ENCODE measurements at regions not wholly inside any gene's neighbourhood (a gene's known extent, or its start where the extent isn't known, plus 50 kb on each side); places are given as distances from the start of the nearest gene placed in this dataset.

- POLR2A ChIA-PET = interaction anchor here (1.5 kb wide), 1 partner anchor 9 kb away, joined by 11 read pairs; no protein-coding TSS in a partner anchor
- no peaks in the 10 kb centered on the region for H3K4me1 ChIP-seq (ENCODE audit: control insufficient read depth, insufficient read depth, low read length)
- no peak for ATAC-seq
Measured at GRCh38 chr1:83490988-83491387, 507.9 kb downstream of the TTLL7 start.

More at GRCh38 chr1:83490988-83491387, 507.9 kb downstream of the TTLL7 start:
- BruUV-seq (replicated peaks) = no TSS peak
- RAD21 ChIA-PET (ENCODE audit: unreplicated experiment) = interaction anchor here (2.5 kb wide), 1 partner anchor 11 kb away, joined by 7 read pairs; no protein-coding TSS in a partner anchor
- Histone ChIP-seq H4K20me1 (ENCODE audit: control insufficient read depth, insufficient read depth) (no peaks in the 10 kb centered on the region), H3K79me2 (ENCODE audit: control insufficient read depth, insufficient read depth, low read length) (no peaks in the 10 kb centered on the region), H3K4me3 (no peak overlapping the region), H3K36me3 (ENCODE audit: control insufficient read depth in 2 of 2, insufficient read depth in 2 of 2, low read length in 1 of 2) (no peaks in the 10 kb centered on the region), H3K27me3 (replicated peaks in 1 of 2; ENCODE audit: control insufficient read depth in 2 of 2, insufficient read depth in 2 of 2, low read length in 1 of 2) (no peaks in the 10 kb centered on the region), H3K9me3 (replicated peaks; ENCODE audit: control insufficient read depth, insufficient read depth, low read length) (peaks cover 2% of the 10 kb centered on the region), H3K4me2 (ENCODE audit: control insufficient read depth, insufficient read depth) (no peak overlapping the region), H3K27ac (ENCODE audit: control insufficient read depth, insufficient read depth) (no peak overlapping the region; the same call in 1 of the 2 replicates), H2AFZ (ENCODE audit: control insufficient read depth, low read depth, low read length) (no peak overlapping the region; the same call in 1 of the 2 replicates), H3K9ac (ENCODE audit: control insufficient read depth, insufficient read depth, low read length) (no peak overlapping the region)
- in situ Hi-C loops (cut with MboI) = no loop called here
- DNase-seq (ENCODE audit: low read depth, low spot score) (no peak), FAIRE-seq (no peak)
- TF ChIP-seq MTA3 (IDR thresholded peaks at IDR 0.05; ENCODE audit: borderline replicate concordance, low read length) (no peak), ZSCAN29 (IDR thresholded peaks at IDR 0.05) (no peak), CREB1 (IDR thresholded peaks at IDR 0.05; ENCODE audit: low read depth) (no peak), EED (IDR thresholded peaks at IDR 0.05; ENCODE audit: low read depth) (no peak), GABPA (IDR thresholded peaks at IDR 0.05; ENCODE audit: low read depth) (no peak), CUX1 (IDR thresholded peaks at IDR 0.05; ENCODE audit: insufficient replicate concordance, low read depth, low read length) (no peak), JUND (IDR thresholded peaks at IDR 0.05; ENCODE audit: low read depth, low read length) (no peak), ATF3 (IDR thresholded peaks at IDR 0.05; ENCODE audit: borderline replicate concordance, extremely low read depth, low read depth, low read length) (no peak), CHD2 (IDR thresholded peaks at IDR 0.05; ENCODE audit: borderline replicate concordance, low read depth, low read length) (no peak), EGR1 (IDR thresholded peaks at IDR 0.05; ENCODE audit: borderline replicate concordance in 1 of 2, low read depth in 2 of 2, low read length in 2 of 2) (no peak), HDAC2 (IDR thresholded peaks at IDR 0.05) (no peak), NRF1 (conservative IDR thresholded peaks at IDR 0.05; ENCODE audit: low read depth, low read length) (no peak), BCL3 (IDR thresholded peaks at IDR 0.05; ENCODE audit: borderline replicate concordance, insufficient read depth, low read depth, low read length, poor library complexity, severe bottlenecking) (no peak)
- intact Hi-C loops (cut with micrococcal nuclease; ENCODE audit: unreplicated experiment) = no loop called here
- SMC1A ChIA-PET (ENCODE audit: uncharacterized antibody, unreplicated experiment) = interaction anchor here (2.6 kb wide), 1 partner anchor 9 kb away, joined by 15 read pairs; no protein-coding TSS in a partner anchor
- CTCF ChIA-PET = interaction anchor here (1.1 kb wide), 1 partner anchor 10 kb away, joined by 4 read pairs; no protein-coding TSS in a partner anchor
